Mucosa of descending colon (tissue), 3 donors: ENCODE measurements at regions not wholly inside any gene's neighbourhood (a gene's known extent, or its start where the extent isn't known, plus 50 kb on each side); places are given as distances from the start of the nearest gene placed in this dataset.

Experiments
- ATAC-seq: fragments of 200-7000 bp; cut with Tn5 transposase; one replicate; pipeline ENCODE4 v1.9.1; 2020; ENCODE audit warnings: mild to moderate bottlenecking, moderate library complexity
- DNase-seq, 3 donors: peaks; one replicate each; pipeline ENCODE4 v3.0.0-alpha.2; 2020
- H3K36me3 ChIP-seq: fragments of 200-600 bp; one replicate; pipeline ENCODE4 v1.8.0; 2021; ENCODE audit warnings: low read depth, mild to moderate bottlenecking
- H3K4me1 ChIP-seq: fragments of 200-600 bp; one replicate; pipeline ENCODE4 v1.8.0; 2021; ENCODE audit warnings: low read depth, mild to moderate bottlenecking
- H3K4me3 ChIP-seq: fragments of 200-600 bp; one replicate; pipeline ENCODE4 v1.8.0; 2021; ENCODE audit warnings: mild to moderate bottlenecking
- H3K9me3 ChIP-seq: fragments of 200-600 bp; one replicate; pipeline ENCODE4 v1.8.0; 2021; ENCODE audit warnings: mild to moderate bottlenecking
- intact Hi-C, 2 donors: fragments of 100-400 bp; cut with DNase I in 1 of 2; cut with micrococcal nuclease in 1 of 2; formaldehyde crosslinking; loops; one replicate each; pipeline versions ENCODE4 v1.11.0 to v1.11.1; 2022; cut with DNase I, micrococcal nuclease
- TF ChIP-seq, protein P1 (sequence below): fragments of 200-600 bp; IDR thresholded peaks from one replicate; pipeline ENCODE4 v1.8.0; 2022; ENCODE audit warnings: antibody characterized with exemption, mild to moderate bottlenecking
- donor health status: DM: no; HTN: no; CAD: no; lungs with moderate emphysema.
- donor health status: DM: no; HTN: no; CAD: no.
- donor health status: DM: no; HTN: yes; CAD: no.

DNA sequence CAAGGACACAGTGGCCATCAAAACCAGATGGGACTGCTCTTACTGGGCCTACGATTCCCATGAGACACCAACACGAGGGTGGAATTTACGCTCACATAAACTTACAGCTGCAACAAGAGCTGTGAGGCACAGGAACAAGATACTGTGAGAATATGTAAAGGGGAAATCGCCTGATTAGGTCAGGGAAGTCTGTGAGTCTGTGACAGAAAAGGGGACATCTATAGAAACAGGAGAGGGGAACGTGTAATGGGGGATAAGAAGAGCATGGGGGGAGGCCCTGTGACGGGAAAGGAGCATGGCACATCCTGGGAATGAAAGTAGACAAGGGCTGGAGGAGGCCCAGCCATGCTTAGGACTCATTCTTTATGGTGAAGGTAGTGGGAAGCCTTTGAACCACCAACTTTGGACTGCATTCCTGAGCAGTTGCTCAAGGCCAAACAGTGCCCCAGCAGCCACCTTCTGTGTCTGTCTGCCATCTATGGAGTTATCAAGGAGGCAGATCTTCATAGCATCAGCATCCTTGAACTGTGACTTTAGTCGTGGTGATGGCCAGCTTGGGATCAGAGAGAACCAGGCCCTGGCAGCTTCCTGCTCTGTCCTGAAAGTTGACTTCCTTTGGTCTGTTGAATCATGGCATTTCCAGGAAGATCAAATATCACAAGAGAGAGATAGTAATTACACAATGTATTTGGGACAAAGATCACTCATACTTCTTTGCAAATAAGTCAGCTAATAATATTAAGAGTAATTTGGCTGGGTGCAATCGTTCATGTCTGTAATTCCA lies 87.9 kb upstream of the FAM169A start:
- H3K4me1 ChIP-seq: no peaks in the 10 kb centered on the region
- intact Hi-C loops: no loop called here
- H3K9me3 ChIP-seq: no peaks in the 10 kb centered on the region
- no peaks in the 10 kb centered on the region for H3K36me3 ChIP-seq
- DNase-seq (no peak), ATAC-seq (no peak)
- TF ChIP-seq, protein P1, sequence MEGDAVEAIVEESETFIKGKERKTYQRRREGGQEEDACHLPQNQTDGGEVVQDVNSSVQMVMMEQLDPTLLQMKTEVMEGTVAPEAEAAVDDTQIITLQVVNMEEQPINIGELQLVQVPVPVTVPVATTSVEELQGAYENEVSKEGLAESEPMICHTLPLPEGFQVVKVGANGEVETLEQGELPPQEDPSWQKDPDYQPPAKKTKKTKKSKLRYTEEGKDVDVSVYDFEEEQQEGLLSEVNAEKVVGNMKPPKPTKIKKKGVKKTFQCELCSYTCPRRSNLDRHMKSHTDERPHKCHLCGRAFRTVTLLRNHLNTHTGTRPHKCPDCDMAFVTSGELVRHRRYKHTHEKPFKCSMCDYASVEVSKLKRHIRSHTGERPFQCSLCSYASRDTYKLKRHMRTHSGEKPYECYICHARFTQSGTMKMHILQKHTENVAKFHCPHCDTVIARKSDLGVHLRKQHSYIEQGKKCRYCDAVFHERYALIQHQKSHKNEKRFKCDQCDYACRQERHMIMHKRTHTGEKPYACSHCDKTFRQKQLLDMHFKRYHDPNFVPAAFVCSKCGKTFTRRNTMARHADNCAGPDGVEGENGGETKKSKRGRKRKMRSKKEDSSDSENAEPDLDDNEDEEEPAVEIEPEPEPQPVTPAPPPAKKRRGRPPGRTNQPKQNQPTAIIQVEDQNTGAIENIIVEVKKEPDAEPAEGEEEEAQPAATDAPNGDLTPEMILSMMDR: no peak
- no peak overlapping the region for H3K4me3 ChIP-seq

DNA sequence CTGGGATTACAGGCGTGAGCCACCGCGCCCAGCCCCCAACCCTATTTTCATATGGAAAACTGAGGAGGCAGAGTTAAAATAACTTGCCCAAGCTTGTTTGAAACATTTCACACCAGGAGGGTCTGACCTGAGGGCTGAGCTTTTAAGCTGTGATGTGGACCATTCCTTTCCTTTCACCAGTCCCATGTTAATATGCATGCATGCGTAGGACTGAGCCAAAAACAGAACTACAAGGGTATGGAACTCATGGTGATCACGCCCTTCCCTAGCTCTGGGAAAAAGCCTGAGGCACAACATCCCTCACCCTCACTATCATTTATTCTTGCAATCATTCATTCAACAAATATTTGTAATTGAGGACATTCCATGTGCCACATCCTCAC lies 87.4 kb upstream of the FAM169A start:
- ATAC-seq (no peak), DNase-seq (no peak)
- intact Hi-C loops: no loop called here
- Histone ChIP-seq H3K4me1 (no peaks in the 10 kb centered on the region), H3K9me3 (no peaks in the 10 kb centered on the region), H3K4me3 (no peak overlapping the region), H3K36me3 (no peaks in the 10 kb centered on the region)
- TF ChIP-seq, protein P1: no peak

DNA sequence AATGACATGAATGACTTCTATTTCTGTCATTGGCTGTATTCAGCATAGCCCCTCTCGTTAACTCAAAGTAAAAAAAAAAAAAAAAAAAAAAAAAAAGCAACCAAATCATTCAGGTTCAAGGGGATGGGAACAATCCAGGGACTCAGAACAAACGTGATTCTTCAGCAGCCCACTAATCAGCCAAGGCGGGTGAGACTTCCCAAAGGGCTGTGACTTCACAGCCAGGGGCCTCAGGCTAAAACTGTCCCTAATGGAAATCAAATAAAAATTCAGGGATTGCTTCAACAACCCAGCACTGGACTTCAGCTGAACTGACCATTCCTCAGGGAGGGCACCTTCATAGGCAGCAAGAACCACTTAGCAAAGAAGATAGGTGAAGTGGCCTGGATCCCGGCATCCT lies 86.2 kb upstream of the FAM169A start:
- intact Hi-C loops: no loop called here
- ATAC-seq (no peak), DNase-seq (no peak)
- Histone ChIP-seq H3K4me3 (no peak overlapping the region), H3K9me3 (no peaks in the 10 kb centered on the region), H3K4me1 (no peaks in the 10 kb centered on the region), H3K36me3 (no peaks in the 10 kb centered on the region)
- TF ChIP-seq, protein P1: no peak

DNA sequence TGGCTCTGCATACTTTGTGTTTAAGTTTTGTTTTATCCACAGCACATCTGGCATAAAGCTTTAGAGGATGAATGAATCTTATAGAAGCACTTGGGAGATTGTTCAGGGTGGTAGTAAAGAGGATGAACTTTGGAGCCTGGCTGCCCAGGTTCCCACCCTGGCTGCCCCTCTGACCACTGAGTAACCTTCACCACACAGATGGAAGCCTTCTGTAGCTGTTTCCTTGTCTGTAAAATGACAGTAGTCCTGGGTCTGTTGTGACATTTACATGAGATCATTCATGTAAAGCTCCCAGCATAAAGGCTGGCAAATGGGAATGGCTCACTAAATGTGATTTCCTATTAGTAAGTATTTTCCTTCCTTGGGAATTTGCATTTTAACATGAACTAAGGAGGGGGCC lies 85.7 kb upstream of the FAM169A start:
- Histone ChIP-seq H3K36me3 (no peaks in the 10 kb centered on the region), H3K4me1 (no peaks in the 10 kb centered on the region), H3K4me3 (no peak overlapping the region), H3K9me3 (no peaks in the 10 kb centered on the region)
- DNase-seq: no peak
- intact Hi-C loops: no loop called here
- ATAC-seq: peak; percentile 29
- TF ChIP-seq, protein P1: no peak

DNA sequence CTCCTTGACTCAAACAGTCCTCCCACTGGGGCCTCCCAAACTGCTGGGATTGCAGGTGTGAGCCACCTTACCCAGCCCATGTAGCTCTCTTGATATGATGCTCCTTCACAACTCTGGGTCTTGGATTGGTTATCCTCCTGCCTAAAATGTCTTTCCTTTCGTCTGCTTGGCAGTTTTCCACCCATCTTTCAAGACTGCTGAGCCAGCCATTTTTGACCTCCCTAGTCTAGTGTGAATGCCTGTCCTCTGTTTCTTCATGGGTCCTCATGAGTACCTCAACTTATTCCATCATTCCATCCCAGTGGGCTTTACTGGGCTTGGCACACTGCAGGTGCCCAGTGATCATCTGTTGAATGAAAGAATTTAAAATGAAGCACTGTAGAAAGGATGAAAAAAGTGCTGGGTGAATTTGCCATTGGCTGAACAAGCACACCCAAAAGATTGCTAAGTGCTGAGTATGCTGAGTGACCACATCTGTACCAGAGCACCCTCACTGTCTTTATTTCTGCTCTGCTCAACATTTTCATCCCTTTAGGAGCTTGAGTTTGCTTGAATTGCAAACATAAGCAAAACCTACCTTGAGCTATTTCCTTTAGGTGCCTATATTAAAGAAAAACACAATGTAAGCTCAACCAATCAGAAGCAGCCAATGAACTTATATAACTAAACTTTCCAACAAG lies 84.8 kb upstream of the FAM169A start:
- H3K36me3 ChIP-seq: no peaks in the 10 kb centered on the region
- no peak for DNase-seq
- H3K9me3 ChIP-seq: no peaks in the 10 kb centered on the region
- intact Hi-C loops: no loop called here
- no peak for ATAC-seq
- TF ChIP-seq, protein P1: no peak
- H3K4me1 ChIP-seq: no peaks in the 10 kb centered on the region
- no peak overlapping the region for H3K4me3 ChIP-seq
